SK-N-SH (cell line): ENCODE measurements at regions not wholly inside any gene's neighbourhood (a gene's known extent, or its start where the extent isn't known, plus 50 kb on each side); places are given as distances from the start of the nearest gene placed in this dataset.
"Not testable (repeated sequence)": the region's sequence is repeated elsewhere in the genome, so short reads cannot be mapped to it uniquely, and the experiment has no call there.

Experiments used
- CTCF ChIA-PET: fragments of 300-600, 350-600 bp; formaldehyde crosslinking; extraction: SDS; loops from one replicate; lab custom pipeline; 2021; lab: Yijun Ruan, JAX
- POLR2A ChIA-PET: fragments of 350-600 bp; sonication (Branson Sonifier 250); formaldehyde crosslinking; extraction: SDS; loops from one replicate; lab custom pipeline; 2020; ENCODE audit warnings: antibody characterized with exemption, inconsistent platforms; lab: Yijun Ruan, JAX
- DNase-seq: peaks from one replicate; pipeline ENCODE4 v3.0.0; 2012
- H2AFZ ChIP-seq: fragments of 200-600 bp; sonication (generic); 2 replicates; pipeline ENCODE4 v1.8.1; 2016; ENCODE audit warnings: antibody characterized with exemption, mild to moderate bottlenecking, low read depth
- H3F3A ChIP-seq: fragments of 200-600 bp; sonication (generic); replicated peaks from 2 replicates; pipeline ENCODE3; 2016; ENCODE audit warnings: antibody characterized with exemption, mild to moderate bottlenecking; ENCODE audit not compliant: insufficient read depth
- H3K27ac ChIP-seq, 2 experiments: fragments of 200-500 bp in 1 of 2; fragments of 200-600 bp in 1 of 2; sonication (Bioruptor generic) in 1 of 2; sonication (generic), shearing (Covaris generic) in 1 of 2; 2 replicates each; pipeline versions ENCODE4 v1.5.1 to v1.6.1; 2014 to 2016; ENCODE audit warnings: low read depth in 2 of 2, inconsistent platforms in 1 of 2, low read length in 1 of 2, mild to moderate bottlenecking in 1 of 2, mixed read lengths in 1 of 2
- H3K27me3 ChIP-seq: fragments of 200-600 bp; sonication (generic), shearing (Covaris generic); 2 replicates; pipeline ENCODE4 v1.6.1; 2016; ENCODE audit warnings: mixed run types; ENCODE audit not compliant: insufficient read depth
- H3K36me3 ChIP-seq, 2 experiments: fragments of 200-500 bp in 1 of 2; fragments of 200-600 bp in 1 of 2; sonication (Bioruptor generic) in 1 of 2; sonication (generic) in 1 of 2; replicated peaks in 1 of 2; 2 replicates each; pipeline versions ENCODE3 to v1.5.1; 2014 to 2016; ENCODE audit warnings: low read length in 1 of 2, mild to moderate bottlenecking in 1 of 2; ENCODE audit not compliant: insufficient read depth in 2 of 2, control insufficient read depth in 1 of 2
- H3K4me1 ChIP-seq, 2 experiments: fragments of 200-500 bp in 1 of 2; fragments of 200-600 bp in 1 of 2; sonication (Bioruptor generic) in 1 of 2; sonication (generic), shearing (Covaris generic) in 1 of 2; 2 replicates each; pipeline versions ENCODE4 v1.5.1 to v1.6.1; 2014 to 2016; ENCODE audit warnings: low read depth in 1 of 2, low read length in 1 of 2, mixed run types in 1 of 2; ENCODE audit not compliant: insufficient read depth in 2 of 2, control insufficient read depth in 1 of 2
- H3K4me2 ChIP-seq: fragments of 200-600 bp; sonication (generic), shearing (Covaris generic); 2 replicates; pipeline ENCODE4 v1.6.1; 2017; ENCODE audit warnings: mixed run types
- H3K4me3 ChIP-seq, 2 experiments: fragments of 200-500 bp in 1 of 2; fragments of 200-600 bp in 1 of 2; sonication (Bioruptor generic) in 1 of 2; sonication (generic), shearing (Covaris generic) in 1 of 2; 2 replicates each; pipeline versions ENCODE4 v1.5.1 to v1.8.1; 2014 to 2016; ENCODE audit warnings: low read depth in 2 of 2, inconsistent platforms in 1 of 2, low read length in 1 of 2, mild to moderate bottlenecking in 1 of 2, mixed read lengths in 1 of 2, moderate library complexity in 1 of 2
- H3K79me2 ChIP-seq: fragments of 200-600 bp; sonication (generic); 2 replicates; pipeline ENCODE4 v1.8.1; 2017; ENCODE audit warnings: mild to moderate bottlenecking; ENCODE audit not compliant: insufficient read depth
- H3K9ac ChIP-seq: fragments of 200-600 bp; sonication (generic); 2 replicates; pipeline ENCODE4 v1.6.1; 2017; ENCODE audit warnings: mixed run types
- H3K9me2 ChIP-seq: fragments of 200-600 bp; sonication (generic); 2 replicates; pipeline ENCODE4 v1.6.1; 2017; ENCODE audit warnings: mixed run types
- H3K9me3 ChIP-seq: fragments of 200-600 bp; sonication (generic); 2 replicates; pipeline ENCODE4 v1.6.1; 2017; ENCODE audit warnings: mixed run types, mild to moderate bottlenecking, moderate library complexity
- H4K20me1 ChIP-seq: fragments of 200-600 bp; sonication (generic); 2 replicates; pipeline ENCODE4 v1.6.1; 2017; ENCODE audit warnings: mild to moderate bottlenecking, mixed run types; ENCODE audit not compliant: insufficient read depth
- CHD2 ChIP-seq: fragments of 150-350 bp; IDR thresholded peaks from 2 replicates; pipeline ENCODE4 v1.6.1; 2018; ENCODE audit warnings: low read length; ENCODE audit not compliant: partially characterized antibody
- EP300 ChIP-seq, 2 experiments: IDR thresholded peaks; 2 replicates each; pipeline versions ENCODE4 v1.4.0 to v1.6.1; 2012; ENCODE audit warnings: borderline replicate concordance in 1 of 2, low read depth in 1 of 2, low read length in 1 of 2
- FOXJ3 ChIP-seq: sonication (generic); formaldehyde crosslinking; IDR thresholded peaks from 2 replicates; pipeline ENCODE4 v1.5.1; 2020; ENCODE audit warnings: mild to moderate bottlenecking, missing genetic modification reagents
- FOXM1 ChIP-seq: IDR thresholded peaks from 2 replicates; pipeline ENCODE4 v1.4.0; 2012; ENCODE audit warnings: low read depth, mild to moderate bottlenecking
- IRF3 ChIP-seq: fragments of 150-350 bp; IDR thresholded peaks from 2 replicates; pipeline ENCODE4 v1.6.1; 2016; ENCODE audit warnings: mild to moderate bottlenecking, low read depth, low read length
- MXI1 ChIP-seq: IDR thresholded peaks from 2 replicates; pipeline ENCODE4 v1.6.1; 2012; ENCODE audit warnings: mild to moderate bottlenecking, low read depth, low read length, improper control_type of control experiment
- RAD21 ChIP-seq: IDR thresholded peaks from 2 replicates; pipeline ENCODE4 v1.6.1; 2012; ENCODE audit warnings: mild to moderate bottlenecking, low read length
- SMC3 ChIP-seq: IDR thresholded peaks from 2 replicates; pipeline ENCODE4 v1.6.1; 2012; ENCODE audit warnings: low read depth, low read length, improper control_type of control experiment
- TAF1 ChIP-seq: IDR thresholded peaks from 2 replicates; pipeline ENCODE4 v1.6.1; 2012; ENCODE audit warnings: low read depth, mild to moderate bottlenecking, low read length, moderate library complexity, borderline replicate concordance
- TCF12 ChIP-seq: IDR thresholded peaks from 2 replicates; pipeline ENCODE4 v1.4.0; 2012
- TEAD4 ChIP-seq: IDR thresholded peaks from 2 replicates; pipeline ENCODE4 v1.4.0; 2012; ENCODE audit warnings: mild to moderate bottlenecking, borderline replicate concordance; ENCODE audit not compliant: insufficient read depth
- YY1 ChIP-seq: IDR thresholded peaks from 2 replicates; pipeline ENCODE4 v1.4.0; 2012; ENCODE audit warnings: low read depth, mild to moderate bottlenecking
- WGBS: methylation state at CpG from one replicate; pipeline ENCODE4 v1.1.6; 2017; ENCODE audit warnings: low lambda C conversion rate; 5-methylcytosine and 5-hydroxymethylcytosine counted together
- TF ChIP-seq, protein P1 (sequence below): IDR thresholded peaks from 2 replicates; pipeline ENCODE4 v1.6.1; 2012; ENCODE audit warnings: mild to moderate bottlenecking, low read depth, low read length, moderate library complexity
- TF ChIP-seq, protein P2 (sequence below): fragments of 200-600 bp; sonication (generic); IDR thresholded peaks from 2 replicates; pipeline ENCODE4 v1.6.1; 2017; ENCODE audit warnings: antibody characterized with exemption, mild to moderate bottlenecking, moderate library complexity

- H3K9me2 ChIP-seq: no peaks in the 10 kb centered on the region
- no peaks in the 10 kb centered on the region for H3K79me2 ChIP-seq
- DNase-seq: no peak
- no peaks in the 10 kb centered on the region for H3K36me3 ChIP-seq
- H3K27me3 ChIP-seq: no peaks in the 10 kb centered on the region
- no peak overlapping the region for H3K4me3 ChIP-seq
- CTCF ChIA-PET: no interaction called here
- H3K9me3 ChIP-seq: no peaks in the 10 kb centered on the region
- H3K4me2 ChIP-seq: no peak overlapping the region
- 84% methylated on average over 8 of the region's 8 CpGs for WGBS
- H3K9ac ChIP-seq: no peak overlapping the region
- no peak overlapping the region for H3K27ac ChIP-seq
- no peak overlapping the region for H2AFZ ChIP-seq
- TF ChIP-seq EP300 (IDR thresholded peaks at IDR 0.05; ENCODE audit: borderline replicate concordance in 1 of 2, low read depth in 1 of 2, low read length in 1 of 2) (no peak), MXI1 (no peak), IRF3 (no peak), SMC3 (no peak), TCF12 (no peak), TEAD4 (no peak), FOXM1 (no peak), FOXJ3 (CRISPR knock-in tag) (no peak), YY1 (no peak), TAF1 (no peak), CHD2 (no peak), RAD21 (no peak)
- TF ChIP-seq, protein P1, sequence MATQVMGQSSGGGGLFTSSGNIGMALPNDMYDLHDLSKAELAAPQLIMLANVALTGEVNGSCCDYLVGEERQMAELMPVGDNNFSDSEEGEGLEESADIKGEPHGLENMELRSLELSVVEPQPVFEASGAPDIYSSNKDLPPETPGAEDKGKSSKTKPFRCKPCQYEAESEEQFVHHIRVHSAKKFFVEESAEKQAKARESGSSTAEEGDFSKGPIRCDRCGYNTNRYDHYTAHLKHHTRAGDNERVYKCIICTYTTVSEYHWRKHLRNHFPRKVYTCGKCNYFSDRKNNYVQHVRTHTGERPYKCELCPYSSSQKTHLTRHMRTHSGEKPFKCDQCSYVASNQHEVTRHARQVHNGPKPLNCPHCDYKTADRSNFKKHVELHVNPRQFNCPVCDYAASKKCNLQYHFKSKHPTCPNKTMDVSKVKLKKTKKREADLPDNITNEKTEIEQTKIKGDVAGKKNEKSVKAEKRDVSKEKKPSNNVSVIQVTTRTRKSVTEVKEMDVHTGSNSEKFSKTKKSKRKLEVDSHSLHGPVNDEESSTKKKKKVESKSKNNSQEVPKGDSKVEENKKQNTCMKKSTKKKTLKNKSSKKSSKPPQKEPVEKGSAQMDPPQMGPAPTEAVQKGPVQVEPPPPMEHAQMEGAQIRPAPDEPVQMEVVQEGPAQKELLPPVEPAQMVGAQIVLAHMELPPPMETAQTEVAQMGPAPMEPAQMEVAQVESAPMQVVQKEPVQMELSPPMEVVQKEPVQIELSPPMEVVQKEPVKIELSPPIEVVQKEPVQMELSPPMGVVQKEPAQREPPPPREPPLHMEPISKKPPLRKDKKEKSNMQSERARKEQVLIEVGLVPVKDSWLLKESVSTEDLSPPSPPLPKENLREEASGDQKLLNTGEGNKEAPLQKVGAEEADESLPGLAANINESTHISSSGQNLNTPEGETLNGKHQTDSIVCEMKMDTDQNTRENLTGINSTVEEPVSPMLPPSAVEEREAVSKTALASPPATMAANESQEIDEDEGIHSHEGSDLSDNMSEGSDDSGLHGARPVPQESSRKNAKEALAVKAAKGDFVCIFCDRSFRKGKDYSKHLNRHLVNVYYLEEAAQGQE: no peak
- TF ChIP-seq, protein P2, sequence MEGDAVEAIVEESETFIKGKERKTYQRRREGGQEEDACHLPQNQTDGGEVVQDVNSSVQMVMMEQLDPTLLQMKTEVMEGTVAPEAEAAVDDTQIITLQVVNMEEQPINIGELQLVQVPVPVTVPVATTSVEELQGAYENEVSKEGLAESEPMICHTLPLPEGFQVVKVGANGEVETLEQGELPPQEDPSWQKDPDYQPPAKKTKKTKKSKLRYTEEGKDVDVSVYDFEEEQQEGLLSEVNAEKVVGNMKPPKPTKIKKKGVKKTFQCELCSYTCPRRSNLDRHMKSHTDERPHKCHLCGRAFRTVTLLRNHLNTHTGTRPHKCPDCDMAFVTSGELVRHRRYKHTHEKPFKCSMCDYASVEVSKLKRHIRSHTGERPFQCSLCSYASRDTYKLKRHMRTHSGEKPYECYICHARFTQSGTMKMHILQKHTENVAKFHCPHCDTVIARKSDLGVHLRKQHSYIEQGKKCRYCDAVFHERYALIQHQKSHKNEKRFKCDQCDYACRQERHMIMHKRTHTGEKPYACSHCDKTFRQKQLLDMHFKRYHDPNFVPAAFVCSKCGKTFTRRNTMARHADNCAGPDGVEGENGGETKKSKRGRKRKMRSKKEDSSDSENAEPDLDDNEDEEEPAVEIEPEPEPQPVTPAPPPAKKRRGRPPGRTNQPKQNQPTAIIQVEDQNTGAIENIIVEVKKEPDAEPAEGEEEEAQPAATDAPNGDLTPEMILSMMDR: no peak
- H3F3A ChIP-seq: no peaks in the 10 kb centered on the region
- H4K20me1 ChIP-seq: no peaks in the 10 kb centered on the region
- H3K4me1 ChIP-seq: no peaks in the 10 kb centered on the region
- POLR2A ChIA-PET: no interaction called here
Observed at GRCh38 chr7:13803134-13803533, 186.3 kb downstream of the ETV1 start.

- H3K4me2 ChIP-seq, H4K20me1 ChIP-seq, POLR2A ChIA-PET, H3K4me1 ChIP-seq, CTCF ChIA-PET, H2AFZ ChIP-seq, DNase-seq, H3F3A ChIP-seq, H3K27ac ChIP-seq, H3K4me3 ChIP-seq, H3K9me3 ChIP-seq, H3K9me2 ChIP-seq, H3K9ac ChIP-seq, H3K27me3 ChIP-seq, H3K79me2 ChIP-seq, H3K36me3 ChIP-seq: not testable (repeated sequence)
- WGBS: 89% methylated on average over 33 of the region's 33 CpGs
Observed at GRCh38 chr7:13806089-13806867, 183.2 kb downstream of the ETV1 start.

- DNase-seq, POLR2A ChIA-PET, H3K36me3 ChIP-seq, H3F3A ChIP-seq, H3K4me2 ChIP-seq, H3K27ac ChIP-seq, CTCF ChIA-PET, H3K4me3 ChIP-seq, H3K79me2 ChIP-seq, H3K9ac ChIP-seq, H4K20me1 ChIP-seq, H3K27me3 ChIP-seq, H2AFZ ChIP-seq, H3K4me1 ChIP-seq, H3K9me2 ChIP-seq, H3K9me3 ChIP-seq: not testable (repeated sequence)
Observed at GRCh38 chr7:13817230-13817629, 172.2 kb downstream of the ETV1 start.
